Keratinocyte (primary cell): ENCODE measurements at regions not wholly inside any gene's neighbourhood (a gene's known extent, or its start where the extent isn't known, plus 50 kb on each side); places are given as distances from the start of the nearest gene placed in this dataset.

Source experiments
- EZH2 ChIP-seq: IDR thresholded peaks from one replicate; pipeline ENCODE4 v1.6.1; 2012; ENCODE audit warnings: inconsistent platforms, mild to moderate bottlenecking, low read length, moderate library complexity
- TF ChIP-seq, protein P1 (sequence below), 3 experiments: IDR thresholded peaks in 1 of 3; conservative IDR thresholded peaks in 1 of 3; optimal IDR thresholded peaks in 1 of 3; 2 replicates in 2 of 3; 3 replicates in 1 of 3; pipeline versions ENCODE3 to v1.5.1; 2011; ENCODE audit warnings: low read length in 3 of 3, mild to moderate bottlenecking in 3 of 3, moderate library complexity in 2 of 3, control low read depth in 1 of 3, inconsistent platforms in 1 of 3; ENCODE audit not compliant: insufficient read depth in 2 of 3; ENCODE audit errors: extremely low read depth in 1 of 3

DNA sequence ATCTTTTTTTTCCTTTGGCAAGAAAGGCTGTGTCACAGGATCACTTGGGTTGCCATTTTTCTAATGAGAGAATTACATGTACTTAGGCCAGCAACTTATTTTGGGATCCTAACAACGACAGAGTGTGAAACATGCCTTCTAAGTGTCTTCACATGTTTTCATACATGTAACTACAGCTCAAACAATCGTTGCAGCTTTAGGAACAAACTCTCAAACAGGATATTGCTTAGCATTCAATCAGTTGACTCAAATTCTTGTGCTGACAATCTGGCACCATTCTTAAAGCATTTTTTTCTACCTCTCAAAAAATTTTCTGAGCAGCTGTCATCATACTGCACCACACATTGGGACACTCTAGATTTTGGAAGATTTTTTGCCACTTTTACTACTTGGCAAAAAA is 435.5 kb downstream of the HINT1 start:
- TF ChIP-seq, protein P1, sequence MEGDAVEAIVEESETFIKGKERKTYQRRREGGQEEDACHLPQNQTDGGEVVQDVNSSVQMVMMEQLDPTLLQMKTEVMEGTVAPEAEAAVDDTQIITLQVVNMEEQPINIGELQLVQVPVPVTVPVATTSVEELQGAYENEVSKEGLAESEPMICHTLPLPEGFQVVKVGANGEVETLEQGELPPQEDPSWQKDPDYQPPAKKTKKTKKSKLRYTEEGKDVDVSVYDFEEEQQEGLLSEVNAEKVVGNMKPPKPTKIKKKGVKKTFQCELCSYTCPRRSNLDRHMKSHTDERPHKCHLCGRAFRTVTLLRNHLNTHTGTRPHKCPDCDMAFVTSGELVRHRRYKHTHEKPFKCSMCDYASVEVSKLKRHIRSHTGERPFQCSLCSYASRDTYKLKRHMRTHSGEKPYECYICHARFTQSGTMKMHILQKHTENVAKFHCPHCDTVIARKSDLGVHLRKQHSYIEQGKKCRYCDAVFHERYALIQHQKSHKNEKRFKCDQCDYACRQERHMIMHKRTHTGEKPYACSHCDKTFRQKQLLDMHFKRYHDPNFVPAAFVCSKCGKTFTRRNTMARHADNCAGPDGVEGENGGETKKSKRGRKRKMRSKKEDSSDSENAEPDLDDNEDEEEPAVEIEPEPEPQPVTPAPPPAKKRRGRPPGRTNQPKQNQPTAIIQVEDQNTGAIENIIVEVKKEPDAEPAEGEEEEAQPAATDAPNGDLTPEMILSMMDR (optimal IDR thresholded peaks at IDR 0.05 in 1 of 3, IDR thresholded peaks at IDR 0.05 in 1 of 3, conservative IDR thresholded peaks at IDR 0.05 in 1 of 3; ENCODE audit: extremely low read depth in 1 of 3, insufficient read depth in 2 of 3, low read length in 3 of 3) = no peak
- no peak for TF ChIP-seq EZH2
